Endothelial cell of umbilical vein (primary cell): ENCODE measurements at regions not wholly inside any gene's neighbourhood (a gene's known extent, or its start where the extent isn't known, plus 50 kb on each side); places are given as distances from the start of the nearest gene placed in this dataset.

Experiments used
- BruUV-seq: library from RNA; stranded (reverse); fragments of 400-500 nt; replicated peaks from 2 replicates; lab custom pipeline; 2021; lab: Mats Ljungman, UMichigan
- CTCF ChIA-PET: fragments of 300-600, 350-600 bp; sonication (Branson Sonifier 250); formaldehyde crosslinking; loops from one replicate; lab custom pipeline; 2021; ENCODE audit warnings: antibody characterized with exemption, inconsistent platforms; lab: Charles Lee
- POLR2A ChIA-PET: fragments of 300-600, 350-600 bp; sonication (Branson Sonifier 250); formaldehyde crosslinking; loops from one replicate; lab custom pipeline; 2021; ENCODE audit warnings: antibody characterized with exemption, inconsistent platforms; lab: Charles Lee
- DNase-seq: peaks from one replicate; pipeline ENCODE4 v3.0.0-alpha.2; 2011; ENCODE audit warnings: low read depth, low spot score
- FAIRE-seq: peaks from 2 replicates; lab custom pipeline; 2011; peaks lifted over from hg19 to GRCh38; lab: Jason Lieb, UNC
- H2AFZ ChIP-seq: 2 replicates; pipeline ENCODE4 v1.6.0; 2012; ENCODE audit warnings: low read depth, low read length, control low read depth, inconsistent platforms
- H3K27ac ChIP-seq: 2 replicates; pipeline ENCODE4 v1.5.1; 2011; ENCODE audit warnings: low read depth, mild to moderate bottlenecking, control low read depth, low read length, moderate library complexity; ENCODE audit not compliant: insufficient read depth
- H3K27me3 ChIP-seq, 2 experiments: 2 replicates each; pipeline versions ENCODE4 v1.6.0 to v1.6.1; 2011; ENCODE audit warnings: low read length in 2 of 2, mixed read lengths in 1 of 2; ENCODE audit not compliant: control insufficient read depth in 2 of 2, insufficient read depth in 2 of 2
- H3K36me3 ChIP-seq, 2 experiments: 2 replicates in 1 of 2; 3 replicates in 1 of 2; pipeline ENCODE4 v1.5.1; 2011; ENCODE audit warnings: low read length in 2 of 2, mild to moderate bottlenecking in 1 of 2, moderate library complexity in 1 of 2; ENCODE audit not compliant: control insufficient read depth in 2 of 2, insufficient read depth in 2 of 2; ENCODE audit errors: extremely low read depth in 1 of 2
- H3K4me1 ChIP-seq: 3 replicates; pipeline ENCODE4 v1.5.1; 2011; ENCODE audit warnings: mild to moderate bottlenecking, low read length; ENCODE audit not compliant: control insufficient read depth, insufficient read depth; ENCODE audit errors: extremely low read depth
- H3K4me2 ChIP-seq: 2 replicates; pipeline ENCODE4 v1.6.1; 2011; ENCODE audit warnings: low read length, control low read depth, mixed read lengths; ENCODE audit not compliant: insufficient read depth
- H3K4me3 ChIP-seq, 3 experiments: fragments of 200-600 bp in 1 of 3; sonication (generic), shearing (Covaris generic) in 1 of 3; replicated peaks in 1 of 3; 2 replicates each; pipeline ENCODE4 v1.5.1; 2011 to 2016; ENCODE audit warnings: control low read depth in 3 of 3, low read length in 3 of 3, mild to moderate bottlenecking in 2 of 3, inconsistent platforms in 1 of 3, low read depth in 1 of 3, moderate library complexity in 1 of 3; ENCODE audit not compliant: insufficient read depth in 1 of 3
- H3K79me2 ChIP-seq: 2 replicates; pipeline ENCODE4 v1.6.0; 2012; ENCODE audit warnings: low read length, inconsistent platforms; ENCODE audit not compliant: control insufficient read depth, insufficient read depth
- H3K9ac ChIP-seq: replicated peaks from 2 replicates; pipeline ENCODE3; 2011; ENCODE audit warnings: low read length, control low read depth; ENCODE audit not compliant: insufficient read depth; ENCODE audit errors: extremely low read depth
- H3K9me1 ChIP-seq: replicated peaks from 3 replicates; pipeline ENCODE4 v1.6.0; 2011; ENCODE audit warnings: mild to moderate bottlenecking, low read length; ENCODE audit not compliant: control insufficient read depth, insufficient read depth; ENCODE audit errors: extremely low read depth
- H3K9me3 ChIP-seq: replicated peaks from 2 replicates; pipeline ENCODE4 v1.5.1; 2012; ENCODE audit warnings: low read length, inconsistent platforms; ENCODE audit not compliant: control insufficient read depth, insufficient read depth
- H4K20me1 ChIP-seq: replicated peaks from 2 replicates; pipeline ENCODE3; 2011; ENCODE audit warnings: mild to moderate bottlenecking, low read length; ENCODE audit not compliant: control insufficient read depth, insufficient read depth; ENCODE audit errors: extremely low read depth
- EZH2 ChIP-seq: IDR thresholded peaks from 2 replicates; pipeline ENCODE4 v1.6.1; 2012; ENCODE audit warnings: borderline replicate concordance, low read depth, mild to moderate bottlenecking, moderate library complexity, low read length, inconsistent platforms; ENCODE audit not compliant: severe bottlenecking
- FOS ChIP-seq: IDR thresholded peaks from 2 replicates; pipeline ENCODE4 v1.6.1; 2011; ENCODE audit warnings: mild to moderate bottlenecking, low read length, moderate library complexity, borderline replicate concordance; ENCODE audit not compliant: insufficient read depth
- GATA2 ChIP-seq: IDR thresholded peaks from 2 replicates; pipeline ENCODE4 v1.7.0; 2011; ENCODE audit warnings: low read depth, mild to moderate bottlenecking, moderate library complexity, mixed read lengths, low read length; ENCODE audit not compliant: insufficient read length, insufficient read depth
- JUN ChIP-seq: IDR thresholded peaks from 2 replicates; pipeline ENCODE4 v1.6.1; 2011; ENCODE audit warnings: borderline replicate concordance, low read depth; ENCODE audit not compliant: insufficient read length, insufficient read depth
- MYC ChIP-seq: IDR thresholded peaks from one replicate; pipeline ENCODE4 v1.6.1; 2011; ENCODE audit warnings: mild to moderate bottlenecking, low read depth, low read length
- POLR2A ChIP-seq: IDR thresholded peaks from 2 replicates; pipeline ENCODE4 v1.6.1; 2012; ENCODE audit warnings: low read depth, mild to moderate bottlenecking, control low read depth, low read length
- POLR2AphosphoS5 ChIP-seq: IDR thresholded peaks from 2 replicates; pipeline ENCODE4 v1.6.1; 2012; ENCODE audit warnings: low read depth, mild to moderate bottlenecking, control low read depth, low read length, moderate library complexity; ENCODE audit not compliant: insufficient read depth
- dilution Hi-C: fragments of 300-500 bp; cut with MboI; formaldehyde crosslinking; loops from one replicate; pipeline ENCODE4 v1.15.0; 2019; ENCODE audit warnings: low sequenced_read_pairs; ENCODE audit not compliant: extremely low pct_ligation_motif_present
- intact Hi-C: fragments of 100-400 bp; cut with micrococcal nuclease; formaldehyde crosslinking; loops from one replicate; pipeline ENCODE4 v1.10.0; 2022
- TF ChIP-seq, protein P1 (sequence below): IDR thresholded peaks from 2 replicates; pipeline ENCODE4 v1.6.1; 2011; ENCODE audit not compliant: insufficient read depth, insufficient read length
- TF ChIP-seq, protein P2 (sequence below), 2 donors: IDR thresholded peaks; 1 replicate in 1 of 2; 2 replicates in 1 of 2; pipeline ENCODE4 v1.5.1; 2011; ENCODE audit warnings: low read length in 2 of 2, mild to moderate bottlenecking in 2 of 2, moderate library complexity in 2 of 2, control low read depth in 1 of 2, inconsistent platforms in 1 of 2, low read depth in 1 of 2; ENCODE audit not compliant: insufficient read depth in 1 of 2; ENCODE audit errors: extremely low read depth in 1 of 2

DNA sequence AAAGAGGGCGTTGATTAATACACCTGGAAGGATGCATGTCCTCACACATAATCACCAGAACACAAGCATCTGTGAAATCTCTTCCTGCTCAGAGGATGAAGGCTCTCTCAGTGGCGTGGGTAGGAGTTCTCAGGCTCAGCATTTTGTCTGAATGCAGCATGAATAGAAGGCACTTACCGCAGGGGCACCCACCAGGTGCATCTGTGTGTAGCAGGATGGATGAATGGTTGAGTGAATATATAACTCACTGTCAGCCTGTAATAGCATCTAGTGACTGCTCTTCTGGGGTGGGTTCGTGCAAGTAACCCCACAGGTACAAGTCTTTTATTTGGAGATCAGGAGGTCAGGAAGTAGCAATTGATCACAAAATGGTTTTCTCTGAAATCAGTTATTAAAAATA lies 143.0 kb downstream of the SQOR start:
- no peaks in the 10 kb centered on the region for H3K36me3 ChIP-seq
- no peaks in the 10 kb centered on the region for H4K20me1 ChIP-seq
- no peak for FAIRE-seq
- no peak for TF ChIP-seq GATA2
- no peak for TF ChIP-seq POLR2A
- TF ChIP-seq, protein P1, sequence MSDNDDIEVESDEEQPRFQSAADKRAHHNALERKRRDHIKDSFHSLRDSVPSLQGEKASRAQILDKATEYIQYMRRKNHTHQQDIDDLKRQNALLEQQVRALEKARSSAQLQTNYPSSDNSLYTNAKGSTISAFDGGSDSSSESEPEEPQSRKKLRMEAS: no peak
- no peak for TF ChIP-seq JUN
- TF ChIP-seq POLR2AphosphoS5: no peak
- no peak for TF ChIP-seq MYC
- TF ChIP-seq FOS: no peak
- TF ChIP-seq EZH2: no peak
- TF ChIP-seq, protein P2, sequence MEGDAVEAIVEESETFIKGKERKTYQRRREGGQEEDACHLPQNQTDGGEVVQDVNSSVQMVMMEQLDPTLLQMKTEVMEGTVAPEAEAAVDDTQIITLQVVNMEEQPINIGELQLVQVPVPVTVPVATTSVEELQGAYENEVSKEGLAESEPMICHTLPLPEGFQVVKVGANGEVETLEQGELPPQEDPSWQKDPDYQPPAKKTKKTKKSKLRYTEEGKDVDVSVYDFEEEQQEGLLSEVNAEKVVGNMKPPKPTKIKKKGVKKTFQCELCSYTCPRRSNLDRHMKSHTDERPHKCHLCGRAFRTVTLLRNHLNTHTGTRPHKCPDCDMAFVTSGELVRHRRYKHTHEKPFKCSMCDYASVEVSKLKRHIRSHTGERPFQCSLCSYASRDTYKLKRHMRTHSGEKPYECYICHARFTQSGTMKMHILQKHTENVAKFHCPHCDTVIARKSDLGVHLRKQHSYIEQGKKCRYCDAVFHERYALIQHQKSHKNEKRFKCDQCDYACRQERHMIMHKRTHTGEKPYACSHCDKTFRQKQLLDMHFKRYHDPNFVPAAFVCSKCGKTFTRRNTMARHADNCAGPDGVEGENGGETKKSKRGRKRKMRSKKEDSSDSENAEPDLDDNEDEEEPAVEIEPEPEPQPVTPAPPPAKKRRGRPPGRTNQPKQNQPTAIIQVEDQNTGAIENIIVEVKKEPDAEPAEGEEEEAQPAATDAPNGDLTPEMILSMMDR (IDR thresholded peaks at IDR 0.05; ENCODE audit: extremely low read depth in 1 of 2, insufficient read depth in 1 of 2, low read depth in 1 of 2, low read length in 2 of 2): no peak
- ChIA-PET CTCF (interaction anchor here (1.0 to 1.4 kb wide), 2 partner anchors 12 to 17 kb away, joined by 4 read pairs; no protein-coding TSS in a partner anchor), POLR2A (no interaction called here)
- no peak overlapping the region for H2AFZ ChIP-seq
- no peaks in the 10 kb centered on the region for H3K9me3 ChIP-seq
- H3K9ac ChIP-seq: no peak overlapping the region
- H3K27me3 ChIP-seq: peaks cover 0 to 4% of the 10 kb centered on the region in 2 experiments
- DNase-seq: no peak
- dilution Hi-C loops: no loop called here
- no peaks in the 10 kb centered on the region for H3K9me1 ChIP-seq
- H3K4me3 ChIP-seq: no peak overlapping the region
- no peak overlapping the region for H3K27ac ChIP-seq
- no peak overlapping the region for H3K4me2 ChIP-seq
- no TSS peak for BruUV-seq
- no peaks in the 10 kb centered on the region for H3K4me1 ChIP-seq
- H3K79me2 ChIP-seq: no peaks in the 10 kb centered on the region
- intact Hi-C loops: no loop called here
